SKM-1 treated with dmso at 0.1 percent for 144 hours (cell line): ENCODE measurements at regions not wholly inside any gene's neighbourhood (a gene's known extent, or its start where the extent isn't known, plus 50 kb on each side); places are given as distances from the start of the nearest gene placed in this dataset.
"Not testable (repeated sequence)": the region's sequence is repeated elsewhere in the genome, so short reads cannot be mapped to it uniquely, and the experiment has no call there.

Experiments
- DNase-seq: peaks from one replicate; lab custom pipeline; 2025; ENCODE audit not compliant: unreplicated experiment; lab: John Stamatoyannopoulos, UW

DNA sequence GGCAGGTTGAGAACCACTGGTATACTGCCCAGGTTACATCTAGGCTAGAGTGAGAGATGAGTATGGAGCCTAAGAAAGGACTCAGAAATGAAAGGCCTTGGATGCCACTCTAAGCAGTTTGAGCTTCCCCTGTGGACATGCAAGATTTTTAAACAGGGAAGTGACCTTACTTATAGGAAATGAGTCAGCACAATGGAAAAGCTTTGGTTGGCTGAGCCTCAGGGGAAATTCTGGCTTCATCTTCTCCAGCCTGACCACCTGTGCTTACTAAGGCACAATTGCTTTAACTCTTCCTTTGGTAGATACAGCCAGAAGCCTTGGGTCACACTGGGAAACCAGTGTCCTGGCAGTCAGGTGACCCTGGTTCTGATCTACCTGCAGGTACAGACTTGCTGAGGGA is 380.2 kb upstream of the ZNF462 start:
- peak; percentile 1 for DNase-seq

DNA sequence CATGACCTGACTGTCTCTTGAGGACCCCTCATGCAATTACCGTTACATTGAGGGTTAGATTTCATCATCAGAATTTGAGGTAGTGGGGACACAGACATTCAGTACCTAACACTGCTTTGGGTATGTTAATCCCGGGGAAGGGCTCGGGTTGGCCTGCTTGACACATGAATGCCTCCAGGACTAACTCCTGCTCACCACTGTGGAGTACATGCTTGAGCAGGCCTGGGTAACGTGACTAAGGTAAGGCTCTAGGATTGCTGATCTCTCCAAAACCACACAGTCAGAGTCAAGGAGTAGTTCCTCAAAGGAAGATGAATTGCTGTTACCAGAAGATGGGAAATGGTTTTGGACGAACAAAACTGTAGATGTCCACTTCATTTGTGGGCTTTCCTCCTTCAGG is 376.3 kb upstream of the ZNF462 start:
- DNase-seq = no peak

DNA sequence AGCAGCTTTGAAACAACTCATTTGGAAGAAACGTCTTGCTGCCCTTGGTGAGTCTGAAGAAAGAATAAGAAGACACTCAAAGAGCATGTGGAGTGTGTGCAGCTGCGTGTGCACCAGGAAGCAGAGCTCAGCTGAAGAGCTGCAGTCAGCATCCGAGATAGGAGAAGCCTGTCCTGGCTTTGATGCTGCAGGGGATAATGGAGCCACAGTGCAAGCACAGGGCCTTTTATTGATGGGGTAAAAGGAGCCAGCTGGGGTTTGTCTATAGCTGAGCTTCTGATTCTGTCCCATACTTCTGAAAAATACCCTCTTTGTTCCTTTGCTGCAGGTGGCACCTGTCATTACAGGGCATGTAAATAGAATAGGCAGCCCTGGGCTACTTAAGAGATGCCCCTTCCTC is 375.7 kb upstream of the ZNF462 start:
- no peak for DNase-seq

DNA sequence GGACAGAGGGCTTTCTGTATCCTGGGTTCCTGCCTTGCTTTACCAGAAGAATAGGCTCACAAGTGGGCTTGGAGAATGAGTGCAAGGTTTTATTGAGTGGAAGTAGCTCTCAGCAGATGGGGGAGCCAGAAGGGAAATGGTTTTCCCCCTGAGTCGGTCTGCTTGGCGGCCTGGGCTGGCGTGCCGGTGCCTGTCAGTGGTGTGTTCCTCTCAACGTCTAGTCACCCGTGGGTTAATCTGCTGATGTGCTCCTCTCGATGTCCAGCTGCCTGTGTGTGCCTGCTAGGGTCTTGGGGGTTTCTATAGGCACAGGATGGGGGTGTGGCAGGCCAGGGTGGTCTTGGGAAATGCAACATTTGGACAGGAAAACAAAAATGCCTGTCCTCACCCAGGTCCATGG is 370.8 kb upstream of the ZNF462 start:
- not testable (repeated sequence) for DNase-seq

DNA sequence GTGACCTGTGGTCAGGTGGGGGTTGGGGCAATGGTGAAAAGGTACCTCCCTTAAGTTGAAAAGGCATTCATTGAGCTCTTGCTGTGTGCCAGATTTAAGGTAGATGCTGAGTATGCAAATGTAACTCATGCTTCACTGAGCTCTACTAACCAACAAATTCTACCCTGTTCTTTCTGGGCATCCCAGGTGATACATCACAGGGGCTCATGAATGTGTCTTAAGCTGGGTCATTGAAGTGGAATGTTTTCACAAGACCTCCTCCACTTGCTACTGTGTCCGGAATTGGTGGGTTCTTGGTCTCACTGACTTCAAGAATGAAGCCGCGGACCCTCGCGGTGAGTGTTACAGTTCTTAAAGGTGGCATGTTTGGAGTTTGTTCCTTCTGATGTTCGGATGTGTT is 362.8 kb upstream of the ZNF462 start:
- no peak for DNase-seq

DNA sequence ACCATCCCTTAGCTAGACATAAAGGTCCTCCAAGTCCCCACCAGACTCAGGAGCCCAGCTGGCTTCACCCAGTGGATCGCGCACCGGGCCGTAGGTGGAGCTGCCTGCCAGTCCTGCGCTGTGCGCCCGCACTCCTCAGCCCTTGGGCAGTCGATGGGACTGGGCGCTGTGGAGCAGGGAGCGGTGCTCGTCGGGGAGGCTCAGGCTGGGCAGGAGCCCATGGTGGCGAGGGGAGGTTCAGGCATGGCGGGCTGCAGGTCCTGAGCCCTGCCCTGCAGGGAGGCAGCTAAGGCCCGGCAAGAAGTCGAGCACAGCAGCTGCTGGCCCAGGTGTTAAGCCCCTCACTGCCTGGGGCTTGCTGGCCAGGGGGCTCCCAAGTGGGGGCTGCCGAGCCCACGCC is 361.8 kb upstream of the ZNF462 start:
- DNase-seq = not testable (repeated sequence)

DNA sequence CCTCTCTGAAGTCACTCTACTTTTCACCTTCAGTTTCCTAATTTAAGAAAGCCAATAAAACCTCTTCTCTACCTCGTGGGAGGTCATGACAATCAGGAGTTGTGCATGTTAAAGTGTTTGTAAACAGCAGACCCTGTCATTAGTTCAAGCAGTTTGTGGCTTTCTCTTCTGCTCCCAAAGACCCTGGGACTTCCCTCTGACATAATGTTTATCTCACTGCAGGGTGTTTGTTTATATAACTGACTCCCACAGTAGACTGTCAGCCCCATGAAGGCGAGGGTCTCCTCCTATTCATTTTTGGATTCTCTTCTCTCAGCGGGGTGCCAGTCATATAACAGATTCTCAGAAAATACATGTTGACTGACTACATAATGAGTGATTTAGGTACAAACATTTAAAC is 360.0 kb upstream of the ZNF462 start:
- DNase-seq = no peak

DNA sequence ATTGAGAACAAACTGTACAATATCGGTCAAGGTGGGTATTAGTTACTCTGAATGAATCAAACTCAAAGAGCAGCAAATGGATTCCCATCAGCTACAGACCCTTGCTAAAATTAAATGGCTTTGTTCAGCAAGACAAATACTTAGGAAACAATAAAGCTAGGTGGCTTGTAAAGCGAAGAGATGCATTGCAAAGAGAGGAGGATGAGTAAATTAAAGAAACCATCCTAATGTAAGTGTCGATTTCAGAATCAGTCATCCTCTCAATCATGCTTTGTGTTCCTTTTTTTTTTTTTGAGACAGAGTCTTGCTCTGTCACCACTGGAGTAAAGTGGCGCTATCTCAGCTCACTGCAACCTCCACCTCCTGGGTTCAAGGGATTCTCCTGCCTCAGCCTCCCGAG is 359.2 kb upstream of the ZNF462 start:
- no peak for DNase-seq

DNA sequence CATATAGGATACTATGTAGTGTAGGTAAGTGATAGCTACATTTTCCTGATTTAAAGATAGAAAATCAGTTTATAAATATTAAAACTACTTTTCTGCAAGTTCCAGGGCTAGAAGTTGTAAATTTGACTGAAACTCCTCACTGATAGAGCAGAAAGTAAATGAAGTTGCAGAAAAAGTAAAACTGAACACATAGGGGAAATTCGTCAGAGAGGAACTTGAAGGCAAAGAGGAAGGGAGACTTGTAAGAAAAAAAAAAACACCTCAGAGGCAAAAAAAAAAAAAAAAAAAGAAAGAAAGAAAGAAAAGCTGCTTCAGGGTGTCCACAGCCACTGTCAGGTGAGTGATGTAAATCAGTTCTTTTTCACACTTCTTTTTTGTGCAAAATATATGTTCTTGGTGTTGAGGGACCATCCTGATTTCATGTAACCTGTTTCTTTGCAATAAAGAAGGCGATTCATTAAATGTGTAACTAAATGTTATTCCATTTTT is 336.2 kb upstream of the ZNF462 start:
- DNase-seq = no peak

DNA sequence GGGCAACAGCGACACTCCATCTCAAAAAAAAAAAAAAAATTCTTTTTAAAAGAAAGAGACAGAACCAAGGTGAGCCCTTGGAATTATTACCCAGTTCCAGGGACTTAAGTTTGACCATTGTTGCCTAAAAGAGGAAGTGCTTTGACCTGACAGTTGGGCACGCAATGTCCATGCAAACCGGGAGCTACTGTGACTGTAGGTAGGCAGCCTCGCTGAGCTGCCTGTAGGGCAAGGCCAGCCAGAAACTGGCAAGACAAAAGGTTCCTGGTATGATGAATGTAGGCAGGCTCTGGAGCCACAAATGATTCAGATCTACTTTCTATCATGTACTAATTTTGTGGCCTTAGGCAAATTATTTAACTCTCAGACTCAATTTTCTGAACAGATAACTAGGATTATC is 334.8 kb upstream of the ZNF462 start:
- no peak for DNase-seq

DNA sequence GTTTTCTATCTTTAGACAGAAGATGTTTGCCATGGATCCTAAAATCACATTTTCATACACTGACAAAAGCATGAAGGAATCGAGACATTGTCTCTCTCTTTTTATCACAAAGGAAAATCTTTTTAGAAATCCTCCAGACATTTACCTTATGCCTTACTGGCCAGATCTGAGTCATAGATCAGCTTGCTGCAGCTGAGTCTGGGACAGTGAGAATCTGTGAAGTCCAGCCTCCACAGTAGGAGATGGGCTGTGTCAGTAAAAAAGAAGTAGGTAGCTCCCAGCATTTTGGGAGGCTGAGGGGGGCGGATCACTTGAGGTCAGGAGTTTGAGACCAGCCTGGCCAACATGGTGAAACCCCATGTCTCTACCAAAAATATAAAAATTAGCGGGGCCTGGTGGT is 333.4 kb upstream of the ZNF462 start:
- no peak for DNase-seq

DNA sequence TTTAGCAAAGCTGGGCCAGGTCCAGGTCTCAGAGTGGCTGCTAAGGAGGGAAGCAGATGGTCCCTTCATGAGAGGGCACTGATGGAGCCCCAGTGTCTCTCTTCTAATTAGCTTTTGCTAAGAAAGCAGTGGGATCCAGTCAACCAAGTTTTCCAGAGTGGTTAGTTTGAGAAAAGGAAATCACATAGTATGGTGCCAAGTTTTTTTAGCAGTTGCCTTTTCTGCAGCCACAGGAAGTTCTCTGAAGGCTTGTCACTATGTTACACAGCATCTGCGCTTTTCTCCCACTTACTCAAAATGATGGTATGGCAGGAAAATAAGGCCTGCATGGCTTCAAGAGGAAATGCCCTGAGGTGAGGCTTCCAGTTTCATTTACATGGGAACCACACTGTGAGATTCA is 331.5 kb upstream of the ZNF462 start:
- no peak for DNase-seq

DNA sequence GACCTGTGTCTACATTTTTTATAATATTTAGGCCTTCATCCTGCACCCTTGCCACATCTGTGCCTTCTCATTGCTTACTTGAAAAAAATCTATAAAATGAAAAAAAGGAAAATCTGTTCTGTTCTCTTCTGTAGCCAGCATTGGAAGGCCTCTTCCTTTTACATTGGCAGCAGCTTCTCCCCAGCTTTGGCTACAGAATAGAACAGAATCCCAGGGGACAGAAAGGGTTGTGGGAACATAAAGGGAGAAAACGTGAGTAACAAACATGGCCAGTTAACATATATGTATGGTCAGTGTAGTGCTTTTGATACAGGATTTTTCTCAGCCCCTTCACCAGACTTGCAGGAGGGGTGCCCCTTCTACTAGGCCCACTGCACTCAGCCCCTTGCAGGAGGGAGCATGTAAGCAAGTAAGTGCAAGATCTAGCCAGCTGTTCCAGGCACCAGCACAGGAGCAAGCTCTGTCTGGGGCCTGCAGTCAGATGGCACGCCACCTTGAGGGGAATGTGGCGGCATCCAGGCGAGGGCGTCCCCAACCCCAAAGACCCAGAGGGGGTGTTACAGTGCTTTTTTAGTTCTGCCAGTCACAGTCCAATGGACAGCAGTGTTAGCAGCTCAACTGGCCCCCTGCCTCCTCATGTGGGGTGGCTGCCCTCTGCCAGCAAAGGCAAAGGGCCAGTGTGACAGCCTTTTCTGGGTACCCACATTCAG is 330.5 kb upstream of the ZNF462 start:
- DNase-seq = no peak

DNA sequence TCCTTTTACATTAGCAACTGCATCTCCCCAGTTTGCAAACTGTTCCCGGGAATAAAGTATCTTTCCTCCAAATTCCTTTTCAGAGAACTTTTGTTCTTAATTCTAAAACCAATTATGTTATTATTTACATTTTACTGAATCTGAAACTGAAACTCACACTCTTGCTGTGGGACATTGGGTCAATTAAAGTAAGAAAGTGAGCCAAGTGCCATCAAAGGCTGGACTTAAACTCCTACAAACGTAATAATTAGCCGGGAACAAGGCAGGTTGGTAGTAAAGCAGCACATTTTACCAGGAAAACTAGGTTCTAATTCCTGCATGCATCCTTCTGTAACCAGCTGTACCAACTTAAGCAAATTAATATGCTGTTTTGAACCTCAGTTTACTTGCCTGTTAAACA is 328.2 kb upstream of the ZNF462 start:
- no peak for DNase-seq

DNA sequence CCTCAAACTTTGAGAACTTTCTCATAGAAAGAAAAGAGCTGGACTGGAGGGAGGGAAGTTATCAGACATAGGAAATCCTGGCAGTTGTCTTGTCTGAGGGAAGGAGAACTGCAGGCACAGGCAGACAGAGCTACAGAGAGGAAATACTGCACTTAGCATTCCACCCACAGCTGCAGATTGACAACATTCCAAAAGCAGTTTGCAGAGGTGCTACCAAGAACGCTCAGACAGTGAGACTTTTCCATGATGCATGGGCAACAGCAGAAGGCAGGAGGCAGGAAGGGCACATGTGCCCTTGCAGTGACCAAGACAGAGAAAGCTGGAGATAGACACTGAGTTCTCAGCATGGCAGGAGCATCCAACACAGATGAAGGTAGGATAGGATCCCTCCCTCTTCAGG is 327.5 kb upstream of the ZNF462 start:
- no peak for DNase-seq

DNA sequence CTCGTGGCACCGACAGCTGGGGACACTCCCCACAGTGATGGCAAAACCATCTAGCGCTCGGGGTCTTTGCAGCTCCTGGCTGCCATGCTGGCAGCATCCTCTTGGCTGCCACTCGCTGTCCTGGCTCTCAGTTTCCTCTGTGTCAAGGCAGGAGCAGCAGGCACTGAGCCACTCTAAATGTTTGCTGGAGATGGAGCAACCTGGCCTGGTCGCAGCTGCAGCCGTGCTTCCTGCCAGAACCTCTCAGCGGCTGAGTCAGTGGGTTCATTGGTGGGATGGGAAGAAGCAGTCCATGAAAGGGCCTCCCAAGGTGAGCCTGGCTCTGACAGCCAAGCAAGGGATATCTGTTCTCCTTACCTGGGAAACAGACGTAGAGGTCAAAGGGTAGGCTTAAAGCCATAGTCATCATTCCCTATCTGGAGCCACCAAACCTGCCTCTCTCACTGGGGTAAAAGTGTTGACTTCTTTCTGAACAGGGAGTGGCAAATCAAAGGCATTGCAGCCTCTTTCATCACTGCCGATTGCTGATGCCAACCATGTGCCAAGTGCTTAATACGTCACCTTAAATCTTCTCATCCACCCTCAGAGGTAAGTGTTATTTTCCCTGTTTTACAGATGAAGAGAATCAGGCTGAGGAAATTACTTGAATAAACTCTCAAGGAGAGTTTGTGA is 304.8 kb upstream of the ZNF462 start:
- no peak for DNase-seq

DNA sequence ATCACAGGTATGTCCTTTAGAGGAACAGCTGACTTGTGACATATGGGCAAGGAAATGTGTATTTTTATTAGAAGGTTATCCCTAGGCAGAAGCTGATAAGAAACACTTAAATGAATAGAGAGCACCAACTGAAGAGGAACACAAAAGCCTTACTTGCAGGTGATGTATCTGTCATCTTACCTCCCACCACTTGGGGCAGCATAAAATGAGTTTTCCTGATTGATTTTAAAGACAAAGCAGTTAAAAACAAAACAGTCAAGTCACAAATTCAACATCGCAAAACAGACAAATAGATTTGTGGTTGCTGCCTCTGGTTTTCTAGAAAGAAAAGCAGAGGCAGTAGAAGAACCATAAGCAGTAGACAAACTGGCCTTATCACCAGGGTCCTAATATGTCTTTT is 302.4 kb upstream of the ZNF462 start:
- DNase-seq = no peak

DNA sequence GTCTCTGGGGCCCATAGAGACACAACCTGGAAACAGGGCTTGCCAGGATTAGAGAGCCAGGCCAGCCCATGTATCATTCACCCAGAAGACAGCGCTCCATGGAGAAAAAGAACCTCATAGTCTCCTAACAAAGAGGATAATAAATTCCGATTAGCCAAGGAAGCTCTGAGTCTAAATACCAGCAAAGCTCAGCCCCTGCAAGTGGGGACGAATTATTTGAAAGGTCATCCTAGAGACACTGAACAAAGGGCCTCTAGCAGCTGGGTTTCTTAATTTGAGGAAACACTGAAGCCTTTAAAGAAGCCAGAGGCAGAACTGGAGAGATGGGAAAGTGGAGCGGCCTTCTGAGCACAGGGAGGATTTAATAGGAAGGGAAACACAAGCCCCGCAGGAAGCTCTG is 287.1 kb upstream of the ZNF462 start:
- DNase-seq = no peak

DNA sequence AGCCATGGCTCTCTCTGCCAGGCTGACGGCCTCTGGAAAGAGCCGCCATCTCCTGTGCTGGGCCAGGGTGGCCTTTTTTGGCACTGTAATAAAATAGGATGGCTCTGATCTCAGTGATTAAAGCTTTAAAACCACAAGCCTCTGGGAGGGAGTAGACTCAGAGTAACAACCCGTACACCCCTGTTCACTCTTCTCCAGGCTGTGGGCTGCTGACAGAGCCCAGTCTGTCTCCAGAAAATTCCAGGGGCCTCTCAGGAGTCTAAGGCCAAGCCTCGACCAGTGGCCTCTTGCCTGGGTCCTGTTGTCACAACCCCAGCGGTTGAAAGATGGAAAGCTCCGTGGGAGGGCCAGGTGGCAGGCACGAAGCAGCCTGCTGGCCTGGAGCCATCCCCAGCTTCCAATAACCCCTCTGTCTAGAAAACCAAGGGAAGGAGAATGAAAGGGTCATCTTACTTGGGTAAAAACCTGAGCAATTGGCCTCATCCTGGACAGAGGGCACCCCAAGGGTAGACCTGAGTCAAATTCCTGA is 286.7 kb upstream of the ZNF462 start:
- DNase-seq = no peak

DNA sequence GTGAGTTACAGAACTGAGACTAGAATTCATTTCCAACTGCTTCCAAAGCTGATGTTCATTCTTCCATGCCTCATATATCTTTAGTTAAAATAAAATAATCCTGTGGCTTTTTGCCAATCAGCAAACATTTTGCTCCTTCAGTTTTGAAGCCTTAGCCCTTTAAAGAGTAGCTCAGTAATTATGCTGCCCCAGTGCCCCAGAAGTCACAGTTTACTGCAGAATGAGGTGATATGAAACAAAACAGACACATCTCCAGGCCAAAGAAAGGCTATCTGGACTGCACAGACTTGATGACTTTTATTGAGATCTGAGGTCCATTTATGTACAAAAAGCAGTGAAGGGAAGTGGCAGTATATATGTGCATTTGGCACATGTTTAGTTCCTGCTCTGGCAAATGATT is 285.8 kb upstream of the ZNF462 start:
- no peak for DNase-seq

DNA sequence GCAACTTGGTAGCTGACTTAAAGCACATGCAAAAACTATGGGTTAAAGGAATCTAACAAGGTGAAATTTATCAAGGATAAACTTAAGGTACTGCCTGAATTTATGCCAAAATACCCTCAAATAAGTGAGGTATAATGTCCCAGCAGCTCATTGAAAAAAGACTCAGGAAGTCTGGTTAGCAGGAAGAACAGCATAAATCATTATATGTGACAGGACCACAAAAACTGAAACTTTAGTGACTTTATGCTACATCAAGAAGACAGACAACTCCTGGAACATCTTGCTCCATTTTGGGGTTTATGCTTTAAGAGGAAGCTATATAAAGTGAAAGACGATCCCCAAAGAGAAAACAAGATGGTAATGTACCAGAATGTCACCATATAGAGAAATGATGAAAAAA is 282.4 kb upstream of the ZNF462 start:
- no peak for DNase-seq

DNA sequence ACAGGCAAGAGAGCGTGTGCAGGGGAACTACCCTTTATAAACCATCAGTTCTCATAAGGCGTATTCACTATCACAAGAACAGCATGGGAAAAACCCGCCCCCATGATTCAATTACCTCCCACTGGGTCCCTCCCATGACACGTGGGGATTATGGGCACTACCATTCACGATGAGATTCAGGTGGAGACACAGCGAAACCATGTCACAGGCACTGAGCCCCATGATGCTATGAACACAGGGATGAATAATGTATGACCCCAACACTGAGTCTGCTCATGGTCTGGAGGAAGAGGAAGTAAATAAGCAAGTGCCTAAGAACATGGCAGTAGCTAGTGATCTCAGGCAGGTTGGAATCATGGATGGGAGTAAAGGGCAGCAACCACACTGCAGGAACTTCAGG is 281.0 kb upstream of the ZNF462 start:
- DNase-seq = no peak

DNA sequence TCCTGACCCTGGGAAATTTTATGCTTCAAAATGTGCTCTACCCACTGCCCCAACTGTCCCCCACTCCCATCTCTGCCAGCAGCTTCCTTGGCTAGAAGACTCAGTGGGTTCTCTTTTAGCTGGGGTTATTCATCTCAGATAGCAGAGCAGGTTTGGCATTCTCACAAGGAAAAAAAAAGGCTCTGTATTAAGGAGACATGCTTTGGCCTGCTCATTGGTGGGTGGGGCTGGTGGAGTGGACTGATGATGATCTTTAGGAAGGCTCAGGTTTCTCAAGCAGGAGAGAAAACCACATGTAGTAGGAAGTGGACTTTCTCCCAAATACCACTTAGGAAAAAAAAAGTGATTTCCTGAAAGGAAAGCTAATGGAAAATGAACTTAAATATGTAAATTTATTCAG is 279.2 kb upstream of the ZNF462 start:
- no peak for DNase-seq
